Loucy (cell line): ENCODE measurements at regions not wholly inside any gene's neighbourhood (a gene's known extent, or its start where the extent isn't known, plus 50 kb on each side); places are given as distances from the start of the nearest gene placed in this dataset.
A peak's percentile ranks its signal among the peaks of the same experiment; 100 is the strongest.

Source experiments
- H2AFZ ChIP-seq: fragments of 200-600 bp; sonication (generic); 2 replicates; pipeline ENCODE4 v1.6.0; 2016; ENCODE audit warnings: antibody characterized with exemption, mild to moderate bottlenecking, low read length, moderate library complexity
- H3F3A ChIP-seq: fragments of 200-600 bp; 2 replicates; pipeline ENCODE4 v1.6.0; 2016; ENCODE audit warnings: antibody characterized with exemption, low read depth, mild to moderate bottlenecking
- H3K27me3 ChIP-seq: fragments of 200-600 bp; sonication (generic); 2 replicates; pipeline ENCODE4 v1.6.1; 2014; ENCODE audit warnings: low read length, mild to moderate bottlenecking; ENCODE audit not compliant: insufficient read depth, poor library complexity, severe bottlenecking
- H3K36me3 ChIP-seq: fragments of 200-600 bp; sonication (generic); 2 replicates; pipeline ENCODE4 v1.6.1; 2016; ENCODE audit warnings: low read length; ENCODE audit not compliant: insufficient read depth
- H3K4me1 ChIP-seq: fragments of 200-600 bp; sonication (generic); 2 replicates; pipeline ENCODE4 v1.5.1; 2014; ENCODE audit warnings: low read length, mild to moderate bottlenecking; ENCODE audit not compliant: insufficient read depth, poor library complexity, severe bottlenecking
- H3K4me2 ChIP-seq: fragments of 200-600 bp; sonication (generic); 2 replicates; pipeline ENCODE4 v1.6.0; 2014; ENCODE audit warnings: antibody characterized with exemption, low read length, low read depth, mild to moderate bottlenecking; ENCODE audit not compliant: poor library complexity, severe bottlenecking
- H3K4me3 ChIP-seq: fragments of 200-600 bp; sonication (generic); 2 replicates; pipeline ENCODE4 v1.5.1; 2014; ENCODE audit warnings: low read length, mild to moderate bottlenecking, mixed read lengths; ENCODE audit not compliant: poor library complexity, severe bottlenecking
- H3K79me2 ChIP-seq: fragments of 200-600 bp; sonication (generic); 2 replicates; pipeline ENCODE4 v1.6.1; 2014; ENCODE audit warnings: low read length; ENCODE audit not compliant: insufficient read depth
- H3K9ac ChIP-seq: fragments of 200-600 bp; sonication (generic); 2 replicates; pipeline ENCODE4 v1.6.0; 2014; ENCODE audit warnings: mild to moderate bottlenecking, low read depth, low read length, moderate library complexity; ENCODE audit not compliant: poor library complexity, severe bottlenecking
- H3K9me2 ChIP-seq: fragments of 200-600 bp; sonication (generic); replicated peaks from 2 replicates; pipeline ENCODE4 v1.6.1; 2016; ENCODE audit warnings: low read depth, low read length, mixed read lengths
- H3K9me3 ChIP-seq: fragments of 200-600 bp; sonication (generic); 2 replicates; pipeline ENCODE4 v1.6.1; 2014; ENCODE audit warnings: mild to moderate bottlenecking, antibody characterized with exemption, low read length, low read depth; ENCODE audit not compliant: insufficient read depth
- H4K20me1 ChIP-seq: fragments of 200-600 bp; sonication (generic); 2 replicates; pipeline ENCODE4 v1.6.0; 2014; ENCODE audit warnings: antibody characterized with exemption, low read length, mild to moderate bottlenecking; ENCODE audit not compliant: insufficient read depth, poor library complexity, severe bottlenecking
- CTCF ChIP-seq: fragments of 200-600 bp; sonication (generic); conservative IDR thresholded peaks from 2 replicates; pipeline ENCODE4 v1.5.1; 2014; ENCODE audit warnings: mild to moderate bottlenecking, antibody characterized with exemption, low read length
- EZH2phosphoT487 ChIP-seq: fragments of 200-600 bp; IDR thresholded peaks from 2 replicates; pipeline ENCODE4 v1.6.1; 2018; ENCODE audit warnings: antibody characterized with exemption, mild to moderate bottlenecking, moderate library complexity, borderline replicate concordance

DNA sequence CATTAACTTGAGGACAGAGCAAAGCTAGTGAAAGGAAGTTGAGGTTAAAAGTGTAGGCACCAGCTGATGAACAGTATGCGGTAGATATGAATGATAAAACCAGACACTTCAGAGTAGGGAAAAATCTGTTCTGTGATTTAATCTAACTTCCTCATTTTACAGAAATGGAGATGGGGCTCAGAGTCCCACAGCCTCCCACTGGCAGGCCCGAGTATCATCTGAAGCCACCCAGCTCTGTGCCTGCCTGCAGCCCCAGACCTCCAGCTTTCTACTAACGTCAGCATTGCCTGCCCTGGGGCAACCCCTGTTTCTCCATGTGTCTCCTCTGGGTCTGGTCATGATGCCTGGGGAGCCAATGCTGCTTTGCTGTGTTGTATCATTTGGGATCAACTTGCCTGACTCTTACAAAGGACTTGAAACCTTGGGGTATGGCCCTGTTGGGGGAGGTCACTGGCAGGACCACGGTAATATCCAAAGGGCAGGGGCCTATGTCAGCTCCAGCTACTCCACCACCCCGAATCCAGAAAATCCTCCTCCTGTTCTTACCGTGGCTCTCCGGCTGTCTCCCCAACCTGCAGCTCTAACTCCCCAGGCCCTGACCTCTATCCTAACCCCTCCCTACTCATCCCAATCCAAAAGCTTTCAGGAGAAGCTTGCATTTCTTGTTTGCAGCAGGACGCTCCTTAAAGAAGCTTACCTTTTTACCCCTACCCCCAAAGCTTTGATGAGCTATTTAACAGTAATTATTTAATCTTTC, 56.2 kb upstream of the NPY start:
- H3K4me2 ChIP-seq, result peak overlapping the region; percentile 8
- peaks cover 9% of the 10 kb centered on the region for H3K27me3 ChIP-seq
- H3K4me3 ChIP-seq, result no peak overlapping the region
- peaks cover 13% of the 10 kb centered on the region for H3K4me1 ChIP-seq
- no peaks in the 10 kb centered on the region for H3K79me2 ChIP-seq
- no peaks in the 10 kb centered on the region for H3F3A ChIP-seq
- H4K20me1 ChIP-seq, result no peaks in the 10 kb centered on the region
- no peaks in the 10 kb centered on the region for H3K9me2 ChIP-seq
- no peaks in the 10 kb centered on the region; the same call in 1 of the 2 replicates for H3K9me3 ChIP-seq
- H3K9ac ChIP-seq, result no peak overlapping the region
- no peak overlapping the region for H2AFZ ChIP-seq
- no peaks in the 10 kb centered on the region for H3K36me3 ChIP-seq
- no peak; the same call in 1 of the 2 replicates for TF ChIP-seq CTCF
- peak; percentile 35; the same call in 1 of the 2 replicates for TF ChIP-seq EZH2phosphoT487

DNA sequence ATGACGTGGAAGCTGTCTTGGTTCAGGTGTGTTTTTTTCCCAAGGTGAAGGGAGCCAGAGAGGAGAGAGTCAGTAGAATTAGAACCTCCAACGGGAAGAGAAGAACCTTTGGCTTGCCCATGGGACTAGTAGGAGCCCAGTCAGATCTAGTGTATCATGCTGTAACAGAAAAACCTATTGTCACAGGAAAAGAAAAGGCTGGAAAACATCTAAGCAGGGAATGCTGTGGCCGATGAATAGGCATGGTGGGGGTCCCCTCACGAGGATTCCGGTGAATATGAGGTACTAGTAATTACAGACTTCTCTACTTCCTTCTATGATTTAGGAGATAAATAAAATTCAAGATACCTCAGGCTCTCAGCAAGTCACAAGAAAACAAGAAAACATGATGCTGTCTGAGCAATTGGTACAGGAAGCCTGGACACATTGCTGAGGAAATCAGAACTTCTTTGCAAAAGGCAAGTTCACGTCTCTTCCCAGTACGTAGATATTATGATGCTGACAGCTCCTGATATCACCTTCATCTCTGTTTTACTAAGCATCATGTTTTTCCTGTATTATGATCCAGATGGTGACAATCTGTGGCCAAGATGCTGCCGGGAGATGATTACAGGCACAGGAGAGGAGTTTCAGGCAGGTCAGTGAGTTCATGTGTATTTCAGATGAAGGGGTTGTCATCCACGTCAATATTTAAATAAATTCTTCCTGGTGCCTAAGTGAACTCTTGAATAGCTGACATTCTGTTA, 54.3 kb upstream of the NPY start:
- no peaks in the 10 kb centered on the region for H3F3A ChIP-seq
- no peak overlapping the region for H3K4me2 ChIP-seq
- H3K27me3 ChIP-seq, result peaks cover 9% of the 10 kb centered on the region
- no peaks in the 10 kb centered on the region for H4K20me1 ChIP-seq
- no peaks in the 10 kb centered on the region for H3K9me3 ChIP-seq
- no peaks in the 10 kb centered on the region for H3K36me3 ChIP-seq
- no peaks in the 10 kb centered on the region for H3K79me2 ChIP-seq
- H3K9ac ChIP-seq, result no peak overlapping the region
- H3K9me2 ChIP-seq, result no peaks in the 10 kb centered on the region
- peaks cover 13% of the 10 kb centered on the region for H3K4me1 ChIP-seq
- TF ChIP-seq CTCF (no peak), EZH2phosphoT487 (no peak)
- H2AFZ ChIP-seq, result no peak overlapping the region
- H3K4me3 ChIP-seq, result no peak overlapping the region

GRCh38 chr7:24231493-24231892, 52.5 kb upstream of the NPY start:
- Histone ChIP-seq H2AFZ (no peak overlapping the region), H3K9ac (no peak overlapping the region), H3F3A (no peaks in the 10 kb centered on the region), H3K4me3 (no peak overlapping the region), H3K27me3 (peaks cover 9% of the 10 kb centered on the region), H3K79me2 (no peaks in the 10 kb centered on the region), H4K20me1 (no peaks in the 10 kb centered on the region), H3K9me3 (no peaks in the 10 kb centered on the region), H3K36me3 (no peaks in the 10 kb centered on the region), H3K9me2 (no peaks in the 10 kb centered on the region), H3K4me2 (no peak overlapping the region), H3K4me1 (peaks cover 13% of the 10 kb centered on the region)
- no peak for TF ChIP-seq CTCF
- no peak for TF ChIP-seq EZH2phosphoT487
